Endothelial cell of umbilical vein (primary cell): ENCODE measurements at regions not wholly inside any gene's neighbourhood (a gene's known extent, or its start where the extent isn't known, plus 50 kb on each side); places are given as distances from the start of the nearest gene placed in this dataset.

Source experiments
- BruUV-seq: library from RNA; stranded (reverse); fragments of 400-500 nt; replicated peaks from 2 replicates; lab custom pipeline; 2021; lab: Mats Ljungman, UMichigan
- CTCF ChIA-PET: fragments of 300-600, 350-600 bp; sonication (Branson Sonifier 250); formaldehyde crosslinking; loops from one replicate; lab custom pipeline; 2021; ENCODE audit warnings: antibody characterized with exemption, inconsistent platforms; lab: Charles Lee
- POLR2A ChIA-PET: fragments of 300-600, 350-600 bp; sonication (Branson Sonifier 250); formaldehyde crosslinking; loops from one replicate; lab custom pipeline; 2021; ENCODE audit warnings: antibody characterized with exemption, inconsistent platforms; lab: Charles Lee
- DNase-seq: peaks from one replicate; pipeline ENCODE4 v3.0.0-alpha.2; 2011; ENCODE audit warnings: low read depth, low spot score
- FAIRE-seq: peaks from 2 replicates; lab custom pipeline; 2011; peaks lifted over from hg19 to GRCh38; lab: Jason Lieb, UNC
- H2AFZ ChIP-seq: 2 replicates; pipeline ENCODE4 v1.6.0; 2012; ENCODE audit warnings: low read depth, low read length, control low read depth, inconsistent platforms
- H3K27ac ChIP-seq: 2 replicates; pipeline ENCODE4 v1.5.1; 2011; ENCODE audit warnings: low read depth, mild to moderate bottlenecking, control low read depth, low read length, moderate library complexity; ENCODE audit not compliant: insufficient read depth
- H3K27me3 ChIP-seq, 2 experiments: 2 replicates each; pipeline versions ENCODE4 v1.6.0 to v1.6.1; 2011; ENCODE audit warnings: low read length in 2 of 2, mixed read lengths in 1 of 2; ENCODE audit not compliant: control insufficient read depth in 2 of 2, insufficient read depth in 2 of 2
- H3K36me3 ChIP-seq, 2 experiments: 2 replicates in 1 of 2; 3 replicates in 1 of 2; pipeline ENCODE4 v1.5.1; 2011; ENCODE audit warnings: low read length in 2 of 2, mild to moderate bottlenecking in 1 of 2, moderate library complexity in 1 of 2; ENCODE audit not compliant: control insufficient read depth in 2 of 2, insufficient read depth in 2 of 2; ENCODE audit errors: extremely low read depth in 1 of 2
- H3K4me1 ChIP-seq: 3 replicates; pipeline ENCODE4 v1.5.1; 2011; ENCODE audit warnings: mild to moderate bottlenecking, low read length; ENCODE audit not compliant: control insufficient read depth, insufficient read depth; ENCODE audit errors: extremely low read depth
- H3K4me2 ChIP-seq: 2 replicates; pipeline ENCODE4 v1.6.1; 2011; ENCODE audit warnings: low read length, control low read depth, mixed read lengths; ENCODE audit not compliant: insufficient read depth
- H3K4me3 ChIP-seq, 3 experiments: fragments of 200-600 bp in 1 of 3; sonication (generic), shearing (Covaris generic) in 1 of 3; replicated peaks in 1 of 3; 2 replicates each; pipeline ENCODE4 v1.5.1; 2011 to 2016; ENCODE audit warnings: control low read depth in 3 of 3, low read length in 3 of 3, mild to moderate bottlenecking in 2 of 3, inconsistent platforms in 1 of 3, low read depth in 1 of 3, moderate library complexity in 1 of 3; ENCODE audit not compliant: insufficient read depth in 1 of 3
- H3K79me2 ChIP-seq: 2 replicates; pipeline ENCODE4 v1.6.0; 2012; ENCODE audit warnings: low read length, inconsistent platforms; ENCODE audit not compliant: control insufficient read depth, insufficient read depth
- H3K9ac ChIP-seq: replicated peaks from 2 replicates; pipeline ENCODE3; 2011; ENCODE audit warnings: low read length, control low read depth; ENCODE audit not compliant: insufficient read depth; ENCODE audit errors: extremely low read depth
- H3K9me1 ChIP-seq: replicated peaks from 3 replicates; pipeline ENCODE4 v1.6.0; 2011; ENCODE audit warnings: mild to moderate bottlenecking, low read length; ENCODE audit not compliant: control insufficient read depth, insufficient read depth; ENCODE audit errors: extremely low read depth
- H3K9me3 ChIP-seq: replicated peaks from 2 replicates; pipeline ENCODE4 v1.5.1; 2012; ENCODE audit warnings: low read length, inconsistent platforms; ENCODE audit not compliant: control insufficient read depth, insufficient read depth
- H4K20me1 ChIP-seq: replicated peaks from 2 replicates; pipeline ENCODE3; 2011; ENCODE audit warnings: mild to moderate bottlenecking, low read length; ENCODE audit not compliant: control insufficient read depth, insufficient read depth; ENCODE audit errors: extremely low read depth
- CTCF ChIP-seq, 2 donors: IDR thresholded peaks; 1 replicate in 1 of 2; 2 replicates in 1 of 2; pipeline ENCODE4 v1.5.1; 2011; ENCODE audit warnings: low read length in 2 of 2, mild to moderate bottlenecking in 2 of 2, moderate library complexity in 2 of 2, control low read depth in 1 of 2, inconsistent platforms in 1 of 2, low read depth in 1 of 2; ENCODE audit not compliant: insufficient read depth in 1 of 2; ENCODE audit errors: extremely low read depth in 1 of 2
- EZH2 ChIP-seq: IDR thresholded peaks from 2 replicates; pipeline ENCODE4 v1.6.1; 2012; ENCODE audit warnings: borderline replicate concordance, low read depth, mild to moderate bottlenecking, moderate library complexity, low read length, inconsistent platforms; ENCODE audit not compliant: severe bottlenecking
- GATA2 ChIP-seq: IDR thresholded peaks from 2 replicates; pipeline ENCODE4 v1.7.0; 2011; ENCODE audit warnings: low read depth, mild to moderate bottlenecking, moderate library complexity, mixed read lengths, low read length; ENCODE audit not compliant: insufficient read length, insufficient read depth
- MYC ChIP-seq: IDR thresholded peaks from one replicate; pipeline ENCODE4 v1.6.1; 2011; ENCODE audit warnings: mild to moderate bottlenecking, low read depth, low read length
- POLR2A ChIP-seq: IDR thresholded peaks from 2 replicates; pipeline ENCODE4 v1.6.1; 2012; ENCODE audit warnings: low read depth, mild to moderate bottlenecking, control low read depth, low read length
- dilution Hi-C: fragments of 300-500 bp; cut with MboI; formaldehyde crosslinking; loops from one replicate; pipeline ENCODE4 v1.15.0; 2019; ENCODE audit warnings: low sequenced_read_pairs; ENCODE audit not compliant: extremely low pct_ligation_motif_present
- intact Hi-C: fragments of 100-400 bp; cut with micrococcal nuclease; formaldehyde crosslinking; loops from one replicate; pipeline ENCODE4 v1.10.0; 2022

DNA sequence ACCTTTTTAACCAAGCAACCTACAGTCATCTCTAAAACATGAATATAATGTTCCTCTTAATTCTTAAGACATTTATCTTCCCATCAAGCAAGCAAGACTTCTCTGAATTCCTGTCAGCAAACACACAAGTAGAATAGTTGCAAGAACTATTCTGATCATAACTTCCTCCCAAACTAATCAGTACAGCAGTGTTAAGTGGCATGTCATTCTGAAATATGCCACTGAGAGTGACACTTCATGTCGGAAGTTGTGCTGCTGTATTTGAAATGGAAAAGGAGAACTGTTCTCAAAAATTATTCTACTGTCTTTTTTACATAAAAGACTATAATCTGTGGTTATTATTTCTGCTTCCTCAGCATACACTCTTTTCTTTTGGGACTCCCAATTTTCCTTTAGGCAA lies 546.6 kb downstream of the PCDH18 start:
- Histone ChIP-seq H4K20me1 (no peaks in the 10 kb centered on the region), H3K79me2 (no peaks in the 10 kb centered on the region), H3K9me1 (no peaks in the 10 kb centered on the region), H3K36me3 (no peaks in the 10 kb centered on the region), H3K4me3 (no peak overlapping the region), H2AFZ (no peak overlapping the region), H3K9ac (no peak overlapping the region), H3K27ac (no peak overlapping the region), H3K27me3 (no peaks in the 10 kb centered on the region), H3K4me2 (no peak overlapping the region), H3K4me1 (no peaks in the 10 kb centered on the region), H3K9me3 (no peaks in the 10 kb centered on the region)
- intact Hi-C loops (no loop called here), dilution Hi-C loops (no loop called here)
- no peak for FAIRE-seq
- CTCF ChIA-PET, result no interaction called here
- POLR2A ChIA-PET, result no interaction called here
- DNase-seq, result no peak
- BruUV-seq, result no TSS peak
- TF ChIP-seq EZH2 (no peak), CTCF (IDR thresholded peaks at IDR 0.05; ENCODE audit: extremely low read depth in 1 of 2, insufficient read depth in 1 of 2, low read depth in 1 of 2, low read length in 2 of 2) (no peak), GATA2 (no peak), MYC (no peak), POLR2A (no peak)

GRCh38 chr4:136967069-136967468 lies 565.2 kb downstream of the PCDH18 start:
- ChIA-PET POLR2A (no interaction called here), CTCF (no interaction called here)
- H3K79me2 ChIP-seq, result no peaks in the 10 kb centered on the region
- no TSS peak for BruUV-seq
- H3K9ac ChIP-seq, result no peak overlapping the region
- H2AFZ ChIP-seq, result no peak overlapping the region
- no peaks in the 10 kb centered on the region for H3K9me3 ChIP-seq
- H3K27ac ChIP-seq, result no peak overlapping the region
- no peaks in the 10 kb centered on the region for H3K27me3 ChIP-seq
- no peaks in the 10 kb centered on the region for H3K36me3 ChIP-seq
- intact Hi-C loops (no loop called here), dilution Hi-C loops (no loop called here)
- H3K4me2 ChIP-seq, result no peak overlapping the region
- H4K20me1 ChIP-seq, result no peaks in the 10 kb centered on the region
- FAIRE-seq, result no peak
- no peaks in the 10 kb centered on the region for H3K9me1 ChIP-seq
- no peak for TF ChIP-seq GATA2
- H3K4me1 ChIP-seq, result no peaks in the 10 kb centered on the region
- no peak for DNase-seq
- no peak overlapping the region for H3K4me3 ChIP-seq
